HuH-7.5 (cell line): ENCODE measurements at regions not wholly inside any gene's neighbourhood (a gene's known extent, or its start where the extent isn't known, plus 50 kb on each side); places are given as distances from the start of the nearest gene placed in this dataset.
"Not testable (repeated sequence)": the region's sequence is repeated elsewhere in the genome, so short reads cannot be mapped to it uniquely, and the experiment has no call there.

Source experiments
- DNase-seq: peaks from one replicate; pipeline ENCODE4 v3.0.0; 2011; ENCODE audit warnings: low spot score

DNA sequence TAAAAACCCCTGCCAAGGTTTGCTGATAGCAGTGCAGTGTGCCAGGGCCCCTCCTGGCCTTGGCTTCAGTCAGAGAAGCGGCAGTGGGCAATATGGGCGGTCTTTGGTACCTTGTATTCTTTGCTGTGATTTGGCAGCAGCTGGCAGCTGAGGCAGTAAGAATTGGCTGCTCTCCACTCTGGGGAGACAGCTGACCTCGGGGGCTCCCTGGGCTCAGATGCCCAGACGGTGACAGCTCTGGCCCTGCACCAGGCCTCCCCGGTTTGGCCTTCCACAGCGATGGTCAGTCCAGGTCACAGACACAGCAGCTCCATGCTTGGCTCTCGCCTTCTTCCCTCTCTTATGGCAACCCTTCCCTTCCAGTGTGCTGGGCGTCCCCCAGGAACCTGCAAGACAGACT is 330.9 kb downstream of the BCOR start:
- DNase-seq = no peak

DNA sequence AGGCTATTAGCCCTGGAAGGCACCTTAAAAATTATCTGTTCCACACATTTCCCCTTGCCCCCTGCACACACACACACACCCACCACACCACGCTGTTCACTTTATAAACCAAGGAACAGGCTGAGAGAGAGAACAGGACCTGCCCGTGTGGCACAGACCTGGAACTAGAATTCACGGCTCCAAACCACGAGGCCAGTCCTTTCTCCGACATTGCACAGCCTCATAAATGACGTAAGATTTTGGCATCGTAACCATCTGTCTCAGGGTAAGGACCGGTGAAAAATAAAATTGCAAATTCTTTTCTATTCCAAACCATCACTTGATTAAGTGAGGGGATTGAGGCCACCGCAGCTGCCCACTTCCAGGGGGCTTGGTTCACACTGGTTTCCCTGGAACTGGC is 330.3 kb downstream of the BCOR start:
- no peak for DNase-seq

DNA sequence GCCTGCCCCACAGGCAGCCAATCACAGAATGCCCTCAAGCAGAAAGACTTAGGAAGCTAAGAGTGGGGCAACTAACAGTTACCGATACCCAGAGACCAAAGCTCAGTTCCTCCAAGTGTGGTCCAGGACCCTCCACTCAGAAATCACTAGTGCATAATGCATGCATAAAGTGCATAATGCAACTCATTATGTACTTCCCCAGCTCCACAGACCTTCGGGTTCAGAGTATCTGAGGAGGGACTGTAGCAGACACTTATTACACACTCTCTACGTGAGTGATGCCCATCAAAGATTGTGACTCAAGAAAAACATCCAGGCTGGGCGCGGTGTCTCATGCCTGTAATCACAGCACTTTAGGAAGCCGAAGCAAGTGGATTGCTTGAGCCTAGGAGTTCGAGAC is 328.0 kb downstream of the BCOR start:
- DNase-seq = no peak

DNA sequence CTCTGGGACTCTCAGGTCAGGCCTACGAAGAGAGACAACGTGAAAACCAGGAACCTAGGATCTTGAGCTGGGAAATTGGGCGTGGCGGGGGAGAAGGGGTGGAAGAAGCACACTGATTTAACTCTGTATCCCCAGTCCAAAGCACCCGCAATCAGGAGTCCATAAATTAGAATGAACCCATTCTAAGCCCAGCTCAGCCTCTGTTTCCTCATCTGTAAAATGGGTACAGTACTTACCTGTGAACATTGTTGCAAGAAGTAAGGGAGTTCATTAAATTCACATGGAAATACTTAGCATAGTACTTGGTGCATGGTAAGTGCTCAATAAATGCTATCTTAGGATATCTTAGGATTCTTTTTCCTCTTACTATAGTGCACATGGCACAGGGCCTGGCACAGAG is 326.7 kb downstream of the BCOR start:
- DNase-seq = no peak

DNA sequence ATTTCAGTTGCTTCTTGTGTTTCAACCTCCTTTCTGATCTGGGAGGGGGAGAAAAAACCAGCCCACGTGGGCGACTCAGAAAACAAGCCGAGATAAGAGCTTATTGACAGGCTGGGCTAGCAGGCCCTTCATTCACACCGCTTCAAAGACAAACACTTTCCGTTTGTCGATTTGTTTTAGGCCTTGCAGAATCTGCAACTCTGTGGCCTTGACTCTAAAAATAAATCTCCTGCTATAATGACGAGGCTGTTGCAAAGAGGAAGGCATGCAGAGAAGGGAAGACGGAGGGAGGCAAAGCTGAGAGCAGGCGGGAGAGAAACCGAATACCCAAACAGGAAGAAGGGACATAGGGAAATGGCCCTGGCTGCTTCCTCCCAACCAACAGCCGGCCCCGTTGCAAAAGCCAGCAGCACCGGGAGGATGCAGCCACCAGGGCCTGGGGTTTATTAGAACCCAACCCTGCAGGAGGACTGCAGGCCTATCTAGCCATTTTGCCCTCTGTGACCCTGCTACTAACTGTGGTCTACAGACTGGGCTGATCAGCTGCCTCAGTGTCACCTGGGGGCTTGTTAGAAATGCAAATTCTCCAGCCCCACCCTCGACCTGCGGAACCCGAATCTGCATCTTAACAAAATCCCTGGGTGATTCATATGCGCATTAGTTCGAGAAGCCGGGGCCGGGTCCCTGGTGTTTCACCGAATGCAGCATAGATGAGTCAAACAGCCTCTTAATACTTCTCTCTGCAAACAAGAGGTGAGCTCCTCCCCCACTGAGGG is 325.5 kb downstream of the BCOR start:
- DNase-seq = no peak

DNA sequence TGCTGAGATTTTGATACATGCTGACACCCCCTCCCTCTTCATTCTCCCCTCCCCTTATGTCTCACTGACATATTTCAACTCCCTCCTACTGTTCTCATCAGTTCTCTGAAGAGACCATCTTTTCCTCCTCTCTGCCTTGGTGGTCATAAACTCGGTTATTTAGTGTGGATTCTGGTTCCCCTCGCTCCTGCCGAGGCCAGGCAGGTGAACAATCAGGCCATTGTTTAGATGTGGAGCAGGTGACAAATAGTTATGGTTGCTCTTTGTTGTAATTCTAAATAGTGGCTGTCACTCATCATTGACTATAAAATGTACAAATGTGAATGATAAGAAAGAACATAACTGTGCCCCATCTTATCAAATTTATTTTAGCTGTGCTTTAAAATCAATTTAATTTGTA is 324.6 kb downstream of the BCOR start:
- DNase-seq = no peak

DNA sequence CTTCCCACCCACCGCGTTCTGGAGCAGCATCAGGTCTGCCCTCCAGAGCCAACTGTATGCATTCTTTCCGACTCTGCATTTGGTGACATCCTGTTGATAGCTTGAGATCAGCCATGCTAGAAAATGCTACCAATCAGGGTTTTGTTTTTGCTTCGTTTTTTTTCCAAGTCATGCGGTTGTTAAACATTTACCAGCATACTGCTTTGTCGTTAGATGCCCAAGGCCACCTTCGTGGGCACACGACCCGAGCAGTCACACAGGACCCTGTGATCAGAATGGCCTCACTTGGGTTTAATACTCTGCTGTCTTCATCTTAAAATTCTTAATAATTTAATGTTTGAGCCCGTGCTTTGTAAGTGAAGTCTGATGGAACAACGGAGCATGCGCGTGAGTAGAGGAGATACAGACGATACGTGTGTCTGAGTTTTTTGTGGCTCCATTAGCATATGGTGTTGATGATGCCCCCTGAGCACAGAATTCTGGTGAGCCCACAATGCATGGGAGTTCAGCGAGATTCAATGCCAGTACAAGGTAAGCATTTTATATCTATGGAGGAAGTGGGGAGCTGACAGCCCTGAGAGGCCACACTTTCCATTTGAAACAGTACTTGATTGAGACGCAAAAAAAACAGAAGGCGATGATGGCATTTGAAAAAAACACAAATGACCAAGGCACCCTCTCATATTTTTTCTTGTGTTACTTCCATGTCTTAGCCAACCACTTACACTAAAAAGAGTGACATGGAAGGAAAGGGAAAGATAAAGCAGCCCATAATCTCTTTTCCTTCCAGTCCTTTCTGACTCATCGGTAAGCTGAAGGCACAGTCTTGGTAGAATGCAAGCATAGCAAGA is 323.6 kb downstream of the BCOR start:
- no peak for DNase-seq

DNA sequence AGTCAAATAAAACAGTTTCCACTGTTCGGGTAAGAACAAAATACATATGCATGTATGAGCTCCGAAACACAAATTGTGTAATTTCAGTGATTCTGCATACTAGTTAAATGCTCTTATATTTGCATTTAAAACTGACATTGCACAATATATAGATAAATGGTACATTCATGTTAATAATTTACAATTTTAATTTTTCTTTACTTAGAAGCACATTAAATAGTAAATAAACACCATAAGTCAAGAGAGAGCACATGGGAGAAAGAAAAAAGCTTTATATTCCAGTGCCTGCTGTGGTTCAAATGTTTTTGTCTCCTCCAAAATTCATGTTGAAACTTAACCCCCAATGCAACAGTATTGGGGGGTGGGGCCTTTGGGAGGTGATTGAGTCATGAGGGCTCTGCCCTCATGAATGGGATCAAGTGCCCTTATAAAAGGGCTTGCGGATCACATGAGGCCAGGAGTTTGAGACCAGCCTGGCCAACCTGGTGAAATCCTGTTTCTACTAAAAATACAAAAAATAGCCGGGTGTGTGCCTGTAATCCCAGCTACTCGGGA is 322.9 kb downstream of the BCOR start:
- no peak for DNase-seq

DNA sequence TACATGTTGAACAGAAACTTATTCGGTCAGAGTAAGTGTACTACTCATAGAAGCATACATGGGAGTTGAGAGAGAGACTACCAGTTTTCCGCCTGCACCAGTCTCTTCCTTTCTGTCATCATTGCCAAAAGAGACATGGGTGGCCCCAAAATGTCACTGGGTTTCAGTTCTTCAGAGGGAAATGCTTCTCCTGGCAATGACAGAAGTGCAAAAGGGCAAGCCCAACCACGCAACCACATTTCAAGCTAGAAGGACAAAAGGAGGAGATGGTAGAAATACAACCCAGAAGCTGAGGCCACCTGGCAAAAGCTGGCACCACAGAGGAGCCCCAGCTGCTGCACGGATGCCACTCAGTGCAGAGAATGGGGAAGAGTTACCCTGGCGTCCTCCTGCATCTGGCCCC is 320.1 kb downstream of the BCOR start:
- DNase-seq = no peak

DNA sequence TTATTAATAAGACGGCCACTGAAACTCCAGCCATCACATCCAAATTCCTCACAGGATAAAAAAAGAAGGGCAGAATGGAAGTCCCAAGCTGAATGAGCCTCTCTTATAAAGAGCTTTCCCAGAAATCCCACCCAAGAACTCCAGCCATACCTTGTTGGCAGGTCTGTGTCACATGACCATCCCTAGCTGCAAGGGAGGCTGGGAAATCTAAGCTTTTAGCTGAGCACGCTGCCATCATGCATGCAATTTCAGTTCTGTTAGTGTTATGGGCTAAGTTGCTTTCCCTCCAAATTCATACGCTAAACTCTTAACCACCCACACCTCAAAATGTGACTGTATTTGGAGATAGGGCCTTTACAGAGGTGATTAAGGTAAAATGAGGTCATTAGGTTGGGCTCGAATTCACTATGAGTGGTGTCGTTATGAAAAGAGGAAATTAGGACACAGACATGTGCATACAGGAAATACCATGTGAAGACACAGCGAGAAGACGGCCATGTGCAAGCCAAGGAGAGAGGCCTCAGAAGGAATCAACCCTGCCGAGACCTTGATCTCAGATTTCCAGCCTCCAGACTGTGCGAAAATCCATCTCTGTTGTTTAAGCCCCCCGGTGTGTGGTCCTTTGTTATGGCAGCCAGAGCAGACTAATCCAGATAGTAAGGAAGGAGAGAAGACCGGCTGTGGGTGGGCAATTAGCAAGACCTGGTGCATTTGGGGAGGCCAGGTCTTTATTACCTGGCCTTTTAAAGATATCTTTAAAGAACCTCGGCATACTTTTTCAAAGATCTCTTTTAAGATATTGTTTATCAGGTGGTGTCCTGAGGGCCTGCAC is 317.6 kb downstream of the BCOR start:
- no peak for DNase-seq

DNA sequence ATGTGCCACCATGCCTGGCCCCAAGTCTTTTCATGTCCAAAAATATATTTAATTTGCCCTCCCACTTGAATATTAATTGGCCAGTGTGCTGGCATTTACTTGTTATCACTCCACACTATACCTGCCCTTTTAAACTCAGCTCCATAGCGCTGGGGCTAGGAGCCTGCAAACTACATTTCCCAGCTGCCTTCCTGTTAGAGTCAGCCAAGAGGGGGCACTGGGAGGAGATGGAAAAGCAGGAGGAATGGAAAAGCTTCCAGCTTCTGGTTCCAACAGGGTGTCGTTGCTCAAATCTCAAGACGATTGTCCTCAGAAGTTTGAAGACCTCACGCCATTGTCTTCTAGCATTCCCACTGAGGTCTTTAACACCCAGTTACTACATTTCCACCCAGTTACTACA is 315.5 kb downstream of the BCOR start:
- no peak for DNase-seq

DNA sequence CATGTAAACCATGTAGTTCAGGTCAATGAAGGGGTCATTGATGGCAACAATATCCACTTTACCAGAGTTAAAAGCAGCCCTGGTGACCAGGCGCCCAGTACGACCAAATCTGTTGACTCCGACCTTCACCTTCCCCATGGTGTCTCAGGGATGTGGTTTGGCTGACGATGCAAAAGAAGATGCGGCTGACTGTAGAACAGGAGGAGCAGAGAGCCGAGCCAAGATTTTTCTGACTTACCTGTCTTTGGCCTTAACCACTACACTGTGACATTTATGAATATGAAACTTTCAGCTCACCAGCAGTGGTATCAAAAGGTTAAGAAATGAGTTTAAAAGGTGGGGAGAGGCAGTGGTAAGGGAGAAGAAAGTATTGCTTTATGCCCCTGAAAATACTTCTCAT is 309.8 kb downstream of the BCOR start:
- no peak for DNase-seq

DNA sequence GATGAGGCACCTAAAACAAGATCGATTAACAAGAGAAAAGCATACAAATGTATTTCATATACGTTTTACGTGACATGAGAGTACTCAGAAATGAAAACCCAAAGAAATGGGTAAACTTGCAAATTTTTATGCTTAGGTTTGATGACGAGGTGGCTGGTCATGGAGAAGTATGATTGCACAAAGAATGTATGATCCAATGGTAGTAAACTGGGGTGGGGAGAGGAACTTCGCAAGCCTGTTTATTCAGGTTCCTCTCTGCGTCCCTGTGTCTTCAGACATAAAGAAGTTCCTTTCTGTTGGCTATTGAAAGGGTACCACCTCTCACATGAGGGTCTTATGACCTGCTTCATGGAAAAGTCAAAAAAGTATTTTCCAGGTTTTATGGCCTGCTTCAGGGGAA is 309.2 kb downstream of the BCOR start:
- no peak for DNase-seq

DNA sequence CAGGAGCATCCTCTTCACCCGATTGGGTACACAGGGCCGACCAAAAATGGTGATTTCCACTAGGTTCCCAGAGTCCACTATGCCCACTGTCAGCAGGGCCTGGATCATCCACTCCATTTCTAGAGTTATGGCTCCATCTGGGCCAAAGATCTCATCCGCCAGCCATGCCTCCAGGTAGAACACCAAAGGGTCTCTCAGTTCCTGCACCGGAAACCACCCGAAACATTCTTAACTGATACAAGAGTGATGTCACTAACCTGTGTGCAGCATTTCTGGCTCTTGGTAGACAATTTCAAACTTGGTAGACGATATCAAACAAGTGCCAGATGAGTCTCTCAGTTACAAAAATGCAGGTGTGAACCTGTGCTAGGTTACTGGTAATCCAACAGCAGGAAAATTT is 306.1 kb downstream of the BCOR start:
- DNase-seq = no peak

DNA sequence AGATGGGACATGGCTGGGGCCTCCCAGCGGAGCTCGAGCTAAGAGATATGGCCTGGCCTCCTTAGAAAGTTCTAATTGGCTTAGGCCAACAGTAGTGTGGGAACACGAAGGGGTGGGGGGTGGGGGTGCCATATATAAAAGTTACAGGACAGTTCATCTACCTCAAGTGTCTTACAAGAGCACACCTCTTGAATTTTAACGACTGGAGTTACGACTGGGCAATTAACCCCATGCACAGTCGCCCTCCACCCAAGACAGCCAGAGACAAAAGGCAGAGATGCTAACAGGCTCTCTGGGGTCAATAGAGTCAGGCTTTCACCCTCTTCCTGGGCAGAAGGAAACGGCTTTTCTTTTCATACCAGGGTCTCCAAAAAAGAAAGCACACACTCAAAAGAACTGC is 302.2 kb downstream of the BCOR start:
- no peak for DNase-seq

DNA sequence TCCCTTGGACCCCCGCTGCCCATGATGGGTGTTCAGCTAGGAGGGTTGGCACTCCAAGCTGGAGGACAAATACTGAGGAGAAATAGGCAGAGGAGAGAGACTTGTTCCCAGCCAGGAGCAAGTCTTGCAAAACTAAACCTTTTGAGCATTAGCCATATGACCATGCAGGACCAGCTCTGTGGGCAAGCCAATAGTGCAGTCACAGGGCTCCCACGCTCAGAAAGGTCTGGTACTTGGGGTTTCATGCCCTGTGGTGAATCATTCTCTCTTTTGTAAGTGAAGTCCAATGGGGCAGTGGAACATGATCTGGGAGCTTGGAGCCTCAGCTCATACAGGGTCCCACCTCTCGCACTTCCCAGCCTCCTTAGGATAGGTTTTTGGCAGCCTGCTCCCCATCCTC is 300.9 kb downstream of the BCOR start:
- DNase-seq = no peak

DNA sequence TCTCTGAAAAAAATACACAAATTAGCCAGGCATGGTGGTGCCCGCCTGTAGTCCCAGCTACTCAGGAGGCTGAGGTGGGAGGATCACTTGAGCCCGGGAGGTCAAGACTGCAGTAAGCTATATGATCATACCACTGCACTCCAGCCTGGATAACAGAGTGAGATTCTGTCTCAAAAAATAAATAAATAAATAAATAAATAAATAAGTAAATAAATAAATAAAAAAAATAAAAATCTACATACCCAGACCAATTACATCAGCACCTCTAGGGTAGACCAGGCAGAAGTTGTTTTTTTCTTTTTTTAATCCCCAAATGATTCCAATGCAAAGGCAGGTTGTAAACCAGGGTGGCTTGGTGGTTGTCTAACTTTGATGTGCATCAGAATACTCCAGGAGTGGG is 299.3 kb downstream of the BCOR start:
- not testable (repeated sequence) for DNase-seq

DNA sequence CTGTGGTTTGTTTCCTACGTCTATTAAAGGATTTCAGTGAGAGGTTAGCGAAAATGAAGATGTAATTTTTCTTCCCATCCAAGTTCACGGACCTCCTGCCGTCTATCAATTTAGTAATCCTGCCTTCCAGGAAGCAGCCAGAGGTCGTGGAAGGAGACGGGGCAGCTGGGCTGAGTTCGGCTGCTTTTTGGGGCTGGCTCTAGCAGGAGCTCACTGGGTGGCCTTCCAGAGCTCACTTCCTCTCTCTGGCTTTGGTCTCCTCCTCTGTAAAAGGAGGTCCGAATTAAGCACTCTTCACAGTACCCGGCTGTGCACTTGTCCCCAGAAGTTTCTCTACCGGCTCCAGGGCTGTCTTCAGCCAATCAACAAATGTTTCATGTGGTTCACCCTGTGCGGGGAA is 295.4 kb downstream of the BCOR start:
- no peak for DNase-seq

DNA sequence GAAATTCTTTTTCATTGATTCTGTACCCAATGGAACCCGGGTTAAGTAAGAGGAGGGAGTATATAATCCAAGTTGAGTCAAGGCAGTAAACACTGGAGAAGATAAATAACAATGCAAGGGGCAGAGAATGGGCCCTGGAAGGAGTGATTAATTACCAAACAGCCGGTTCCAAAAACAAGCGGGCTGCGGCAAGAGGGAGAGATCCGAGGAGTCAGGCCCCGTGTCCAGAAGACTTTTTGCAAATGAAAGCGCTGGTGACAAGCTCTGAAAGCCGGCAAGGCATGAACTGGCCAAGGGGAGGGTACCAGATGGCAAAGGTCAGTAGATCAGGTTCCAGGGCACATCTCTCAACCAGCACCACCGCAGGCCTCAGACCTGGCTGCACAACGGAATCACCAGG is 294.9 kb downstream of the BCOR start:
- DNase-seq = no peak

DNA sequence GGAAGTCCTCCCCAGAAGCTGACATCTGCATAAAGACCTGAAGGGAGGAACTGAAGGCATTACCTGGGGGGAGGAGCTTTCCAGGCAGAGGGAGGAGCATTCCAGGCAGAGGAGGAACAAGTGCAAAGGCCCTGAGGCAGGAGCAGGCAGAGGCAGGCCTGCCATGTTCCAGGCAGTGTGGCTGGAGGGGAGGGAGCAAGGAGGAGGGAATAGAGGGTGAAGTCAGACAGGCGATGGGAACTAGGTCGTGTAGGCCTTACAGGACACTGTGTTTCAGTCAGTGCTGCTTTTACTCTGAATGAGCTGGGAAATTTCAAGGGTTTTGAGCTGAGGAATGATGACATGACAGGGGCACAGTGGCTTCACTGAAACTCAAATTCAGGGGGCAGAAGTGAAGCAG is 292.7 kb downstream of the BCOR start:
- no peak for DNase-seq

DNA sequence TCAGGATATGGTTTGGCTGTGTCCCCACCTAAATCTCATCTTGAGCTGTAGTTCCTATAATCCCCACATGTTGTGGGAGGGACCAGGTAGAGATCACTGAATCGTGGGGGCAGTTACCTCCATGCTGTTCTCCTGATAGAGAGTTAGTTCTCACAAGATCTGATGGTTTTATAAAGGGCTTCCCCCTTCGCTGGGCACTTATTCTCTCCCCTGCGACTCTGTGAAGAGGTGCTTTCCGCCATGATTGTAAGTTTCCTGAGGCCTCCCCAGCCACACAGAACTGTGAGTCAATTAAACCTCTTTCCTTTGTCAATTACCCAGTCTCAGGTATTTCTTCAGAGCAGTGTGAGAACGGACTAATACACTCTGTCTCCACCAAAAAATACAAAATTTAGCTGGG is 291.9 kb downstream of the BCOR start:
- no peak for DNase-seq

DNA sequence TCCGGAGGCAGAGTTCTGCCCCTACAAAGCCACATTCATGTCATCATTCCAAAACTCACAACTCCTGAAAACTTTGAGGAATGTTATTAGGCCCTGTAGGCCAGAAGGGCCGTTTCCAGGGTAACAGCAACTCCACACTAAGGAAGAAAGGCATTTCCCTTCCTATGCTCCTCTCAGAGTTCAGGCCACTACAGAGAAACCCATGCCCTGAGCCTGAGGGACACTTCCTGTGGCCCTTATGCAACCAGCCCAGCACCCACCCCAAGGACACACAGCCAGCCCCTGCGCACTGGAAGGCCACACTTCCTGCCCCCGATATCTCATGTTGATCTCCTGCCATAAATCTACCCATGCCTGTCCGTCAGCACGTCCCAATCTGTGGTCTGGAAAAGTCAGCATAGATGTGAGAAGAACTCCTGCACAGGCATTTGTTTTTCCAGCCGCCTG is 289.3 kb downstream of the BCOR start:
- DNase-seq = no peak
